LNCAP (cell line): ENCODE measurements at regions not wholly inside any gene's neighbourhood (a gene's known extent, or its start where the extent isn't known, plus 50 kb on each side); places are given as distances from the start of the nearest gene placed in this dataset.

ENCODE experiments used
- TF ChIP-seq, protein P1 (sequence below): fragments of 450-650 bp; IDR thresholded peaks from 2 replicates; pipeline ENCODE4 v1.5.1; 2017; ENCODE audit warnings: mild to moderate bottlenecking

DNA sequence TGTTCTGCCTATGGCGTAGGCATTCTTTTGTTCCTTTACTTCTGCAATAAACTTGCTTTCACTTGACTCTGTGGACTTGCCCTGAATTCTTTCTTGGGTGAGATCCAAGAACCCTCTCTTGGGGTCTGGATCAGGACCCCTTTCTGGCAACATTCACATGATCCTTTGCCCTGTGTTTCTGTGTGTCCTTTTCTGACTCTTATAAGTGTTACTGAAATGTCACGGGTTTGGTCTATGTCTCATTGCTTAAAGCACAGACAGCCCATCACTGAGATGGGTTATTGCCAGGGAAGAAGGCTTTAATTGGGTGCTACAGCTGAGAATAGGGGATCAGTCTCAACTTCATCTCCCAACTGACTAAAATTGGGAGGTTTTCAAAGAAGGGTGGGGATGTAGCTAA, 110.9 kb upstream of the XPO1 start:
- TF ChIP-seq, protein P1, sequence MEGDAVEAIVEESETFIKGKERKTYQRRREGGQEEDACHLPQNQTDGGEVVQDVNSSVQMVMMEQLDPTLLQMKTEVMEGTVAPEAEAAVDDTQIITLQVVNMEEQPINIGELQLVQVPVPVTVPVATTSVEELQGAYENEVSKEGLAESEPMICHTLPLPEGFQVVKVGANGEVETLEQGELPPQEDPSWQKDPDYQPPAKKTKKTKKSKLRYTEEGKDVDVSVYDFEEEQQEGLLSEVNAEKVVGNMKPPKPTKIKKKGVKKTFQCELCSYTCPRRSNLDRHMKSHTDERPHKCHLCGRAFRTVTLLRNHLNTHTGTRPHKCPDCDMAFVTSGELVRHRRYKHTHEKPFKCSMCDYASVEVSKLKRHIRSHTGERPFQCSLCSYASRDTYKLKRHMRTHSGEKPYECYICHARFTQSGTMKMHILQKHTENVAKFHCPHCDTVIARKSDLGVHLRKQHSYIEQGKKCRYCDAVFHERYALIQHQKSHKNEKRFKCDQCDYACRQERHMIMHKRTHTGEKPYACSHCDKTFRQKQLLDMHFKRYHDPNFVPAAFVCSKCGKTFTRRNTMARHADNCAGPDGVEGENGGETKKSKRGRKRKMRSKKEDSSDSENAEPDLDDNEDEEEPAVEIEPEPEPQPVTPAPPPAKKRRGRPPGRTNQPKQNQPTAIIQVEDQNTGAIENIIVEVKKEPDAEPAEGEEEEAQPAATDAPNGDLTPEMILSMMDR: no peak

GRCh38 chr2:61647044-61647443, 108.9 kb upstream of the XPO1 start:
- TF ChIP-seq, protein P1: no peak

DNA sequence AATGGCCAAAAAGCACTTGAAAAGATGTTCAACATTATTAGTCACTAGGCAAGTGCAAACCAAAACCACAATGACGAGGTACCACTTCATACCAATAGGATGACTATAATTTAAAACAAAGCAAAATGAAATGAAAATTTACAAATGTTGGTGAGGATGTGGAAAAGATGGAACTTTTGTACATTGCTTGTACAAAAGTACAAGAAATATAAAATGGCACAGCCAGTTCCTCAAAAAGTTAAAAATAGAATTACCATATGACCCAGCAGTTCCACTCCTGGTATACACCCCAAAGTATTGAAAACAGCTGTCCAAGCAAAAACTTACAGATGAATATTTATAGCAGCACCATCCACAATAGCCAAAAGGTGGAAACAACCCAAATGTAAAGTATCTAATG, 107.8 kb upstream of the XPO1 start:
- TF ChIP-seq, protein P1: no peak

DNA sequence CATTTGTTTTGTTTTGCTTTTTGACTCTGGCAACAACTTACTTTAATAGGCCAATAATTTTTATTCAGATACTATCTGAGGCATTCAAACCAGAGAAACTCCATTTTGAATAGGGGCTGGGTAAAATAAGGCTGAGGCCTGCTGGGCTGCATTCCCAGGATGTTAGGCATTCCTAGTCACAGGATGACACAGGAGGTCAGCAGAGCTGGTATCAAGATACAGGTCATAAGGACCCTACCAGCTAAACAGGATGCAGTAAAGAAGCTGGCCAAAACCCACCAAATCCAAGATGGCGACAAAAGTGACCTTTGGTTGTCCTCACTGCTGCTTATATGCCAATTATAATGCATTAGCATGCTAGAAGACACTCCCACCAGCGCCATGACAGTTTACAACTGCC, 102.2 kb upstream of the XPO1 start:
- TF ChIP-seq, protein P1: no peak

- TF ChIP-seq, protein P1: no peak
These were observed 101.6 kb upstream of the XPO1 start for GRCh38 chr2:61639721-61640120.

- TF ChIP-seq, protein P1: no peak
These were observed 98.5 kb upstream of the XPO1 start for GRCh38 chr2:61636686-61637085.

DNA sequence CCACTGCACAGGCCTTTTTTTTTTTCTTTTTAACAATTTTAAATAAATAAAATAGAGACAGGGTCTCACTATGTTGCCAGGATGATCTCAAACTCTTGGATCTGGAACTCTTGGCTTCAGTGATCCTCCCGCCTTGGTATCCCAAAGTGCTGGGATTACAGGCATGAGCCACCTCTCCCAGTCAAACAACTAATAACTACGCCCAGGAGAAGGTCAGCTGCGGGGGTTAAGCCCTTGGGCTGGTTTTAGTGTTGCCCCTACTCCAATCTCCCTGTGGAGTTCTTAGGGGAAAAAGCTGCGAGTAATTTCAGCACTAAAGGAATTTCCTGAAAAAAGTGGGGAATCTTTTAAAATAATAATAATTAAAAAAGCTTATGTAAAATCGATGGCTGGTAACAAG, 96.4 kb upstream of the XPO1 start:
- TF ChIP-seq, protein P1: no peak

GRCh38 chr2:61633250-61633649, 95.1 kb upstream of the XPO1 start:
- TF ChIP-seq, protein P1: no peak
